ENCODE measurements at regions not wholly inside any gene's neighbourhood (a gene's known extent, or its start where the extent isn't known, plus 50 kb on each side); places are given as distances from the start of the nearest gene placed in this dataset.

- Histone ChIP-seq H3K27me3 (no peaks in the 10 kb centered on the region), H3K9me3 (replicated peaks in 1 of 3) (no peaks in the 10 kb centered on the region), H3K27ac (no peak overlapping the region), H3K4me1 (replicated peaks in 1 of 2) (peaks cover 0 to 25% of the 10 kb centered on the region in 2 donors), H3K4me3 (no peak overlapping the region), H3K36me3 (replicated peaks in 1 of 2) (no peaks in the 10 kb centered on the region)
- TF ChIP-seq POLR2A (IDR thresholded peaks at IDR 0.05) (no peak), CTCF (IDR thresholded peaks at IDR 0.05) (no peak)
- intact Hi-C loops (cut with DNase I) = no loop called here
- DNase-seq = no peak
- 88 to 93% (median 89%) methylated on average over 6 of the region's 6 CpGs for WGBS, 4 donors
Observed at GRCh38 chr5:6264394-6264793, 114.0 kb downstream of the MED10 start.

GRCh38 chr5:6262651-6263363, 115.5 kb downstream of the MED10 start:
- 88 to 94% (median 91%) methylated on average over 13 of the region's 13 CpGs for WGBS, 4 donors
- Histone ChIP-seq H3K4me1 (replicated peaks in 1 of 2) (peaks cover 0 to 25% of the 10 kb centered on the region in 2 donors), H3K36me3 (replicated peaks in 1 of 2) (no peaks in the 10 kb centered on the region), H3K27me3 (no peaks in the 10 kb centered on the region), H3K27ac (no peak overlapping the region), H3K9me3 (replicated peaks in 1 of 3) (no peaks in the 10 kb centered on the region), H3K4me3 (no peak overlapping the region)
- no peak for DNase-seq
- intact Hi-C loops (cut with DNase I) = no loop called here
- no peak for TF ChIP-seq POLR2A (IDR thresholded peaks at IDR 0.05)
- no peak for TF ChIP-seq CTCF (IDR thresholded peaks at IDR 0.05)

GRCh38 chr5:6261668-6262067, 116.7 kb downstream of the MED10 start:
- 22 to 37% (median 29%) methylated on average over 4 of the region's 4 CpGs for WGBS, 4 donors
- Histone ChIP-seq H3K27me3 (no peaks in the 10 kb centered on the region), H3K36me3 (replicated peaks in 1 of 2) (no peaks in the 10 kb centered on the region), H3K4me3 (no peak overlapping the region), H3K4me1 (replicated peaks in 1 of 2) (peaks cover 0 to 21% of the 10 kb centered on the region in 2 donors), H3K9me3 (replicated peaks in 1 of 3) (no peaks in the 10 kb centered on the region), H3K27ac (peak overlapping the region in 2 of 5 donors; percentile 6 to 72)
- DNase-seq = peak in 5 of 7 donors; percentile 21 to 56 (median 32)
- intact Hi-C loops (cut with DNase I) = no loop called here
- TF ChIP-seq CTCF (IDR thresholded peaks at IDR 0.05) = no peak
- no peak for TF ChIP-seq POLR2A (IDR thresholded peaks at IDR 0.05)

GRCh38 chr5:6261256-6261655, 117.1 kb downstream of the MED10 start:
- Histone ChIP-seq H3K9me3 (replicated peaks in 1 of 3) (no peaks in the 10 kb centered on the region), H3K27me3 (no peaks in the 10 kb centered on the region), H3K27ac (peak overlapping the region in 2 of 5 donors; percentile 54 to 68), H3K4me1 (replicated peaks in 1 of 2) (peaks cover 0 to 17% of the 10 kb centered on the region in 2 donors), H3K4me3 (no peak overlapping the region), H3K36me3 (replicated peaks in 1 of 2) (no peaks in the 10 kb centered on the region)
- DNase-seq = peak in 1 of 7 donors; percentile 29
- WGBS, 4 donors = 47 to 60% (median 52%) methylated on average over 2 to 3 of the region's 3 CpGs
- TF ChIP-seq CTCF (IDR thresholded peaks at IDR 0.05) = no peak
- TF ChIP-seq POLR2A (IDR thresholded peaks at IDR 0.05) = no peak
- intact Hi-C loops (cut with DNase I) = no loop called here

Measured in adrenal gland (tissue), 9 donors.